Uterus (tissue), 3 donors: ENCODE measurements at regions not wholly inside any gene's neighbourhood (a gene's known extent, or its start where the extent isn't known, plus 50 kb on each side); places are given as distances from the start of the nearest gene placed in this dataset.

Experiments
- DNase-seq, 2 donors: peaks; one replicate each; pipeline ENCODE4 v3.0.0-alpha.2; 2019 to 2020
- H3K27ac ChIP-seq, 2 donors: fragments of 200-600 bp; sonication (generic); 1 replicate in 1 of 2; 2 replicates in 1 of 2; pipeline ENCODE4 v1.5.1; 2016 to 2018
- H3K27me3 ChIP-seq, 2 donors: fragments of 200-600 bp; sonication (generic); one replicate each; pipeline ENCODE4 v1.5.1; 2018 to 2019; ENCODE audit warnings: control low read depth in 1 of 2
- H3K36me3 ChIP-seq, 2 donors: fragments of 200-600 bp; sonication (generic); one replicate each; pipeline ENCODE4 v1.5.1; 2019; ENCODE audit warnings: control low read depth in 1 of 2
- H3K4me1 ChIP-seq, 2 donors: fragments of 200-600 bp; sonication (generic); one replicate each; pipeline ENCODE4 v1.5.1; 2018 to 2019; ENCODE audit warnings: control low read depth in 1 of 2
- H3K4me3 ChIP-seq, 2 donors: fragments of 200-600 bp; sonication (generic); 1 replicate in 1 of 2; 2 replicates in 1 of 2; pipeline ENCODE4 v1.5.1; 2018 to 2019; ENCODE audit warnings: mild to moderate bottlenecking in 1 of 2
- H3K9me3 ChIP-seq, 2 donors: fragments of 200-600 bp; sonication (generic); one replicate each; pipeline ENCODE4 v1.5.1; 2019; ENCODE audit warnings: control low read depth in 1 of 2
- POLR2A ChIP-seq, 2 donors: fragments of 450-650 bp; IDR thresholded peaks; one replicate each; pipeline ENCODE4 v1.6.1; 2016; ENCODE audit warnings: antibody characterized with exemption in 2 of 2, mild to moderate bottlenecking in 1 of 2, moderate library complexity in 1 of 2
- intact Hi-C: fragments of 100-400 bp; cut with DNase I; formaldehyde crosslinking; loops from one replicate; pipeline ENCODE4 v1.15.1; 2023; ENCODE audit warnings: low total_unique reads
- TF ChIP-seq, protein P1 (sequence below), 4 experiments: fragments of 200-600 bp in 2 of 4; fragments of 450-650 bp in 2 of 4; sonication (generic) in 2 of 4; IDR thresholded peaks; one replicate each; pipeline ENCODE4 v1.5.1; 2016 to 2019; ENCODE audit warnings: antibody characterized with exemption in 4 of 4, mild to moderate bottlenecking in 2 of 4, moderate library complexity in 1 of 4
- donor health status: DM: yes; HTN: yes; CAD: no.

DNA sequence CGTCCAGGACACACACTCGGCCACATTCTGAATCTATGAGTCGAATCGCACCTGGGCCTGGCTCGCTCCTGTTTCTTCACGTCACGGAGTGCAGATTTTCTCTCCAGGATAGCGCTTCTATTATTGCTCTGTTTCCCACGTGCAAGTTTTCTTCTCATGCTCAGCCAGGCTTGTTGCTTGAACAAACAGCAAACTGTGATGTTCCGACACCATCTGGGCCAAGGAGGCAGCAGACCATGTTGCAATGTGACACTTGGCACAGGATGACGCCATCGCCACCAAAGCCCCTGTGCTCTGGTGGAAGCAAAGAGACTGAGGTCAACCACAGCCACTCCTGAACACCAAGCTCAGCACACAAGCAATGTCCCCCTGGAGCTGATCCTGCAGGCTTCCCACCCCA is 507.1 kb upstream of the ADARB2 start:
- Histone ChIP-seq H3K36me3 (no peaks in the 10 kb centered on the region), H3K4me3 (no peak overlapping the region), H3K27ac (no peak overlapping the region), H3K4me1 (no peaks in the 10 kb centered on the region), H3K9me3 (no peaks in the 10 kb centered on the region), H3K27me3 (no peaks in the 10 kb centered on the region)
- no peak for TF ChIP-seq POLR2A (IDR thresholded peaks at IDR 0.05)
- TF ChIP-seq, protein P1, sequence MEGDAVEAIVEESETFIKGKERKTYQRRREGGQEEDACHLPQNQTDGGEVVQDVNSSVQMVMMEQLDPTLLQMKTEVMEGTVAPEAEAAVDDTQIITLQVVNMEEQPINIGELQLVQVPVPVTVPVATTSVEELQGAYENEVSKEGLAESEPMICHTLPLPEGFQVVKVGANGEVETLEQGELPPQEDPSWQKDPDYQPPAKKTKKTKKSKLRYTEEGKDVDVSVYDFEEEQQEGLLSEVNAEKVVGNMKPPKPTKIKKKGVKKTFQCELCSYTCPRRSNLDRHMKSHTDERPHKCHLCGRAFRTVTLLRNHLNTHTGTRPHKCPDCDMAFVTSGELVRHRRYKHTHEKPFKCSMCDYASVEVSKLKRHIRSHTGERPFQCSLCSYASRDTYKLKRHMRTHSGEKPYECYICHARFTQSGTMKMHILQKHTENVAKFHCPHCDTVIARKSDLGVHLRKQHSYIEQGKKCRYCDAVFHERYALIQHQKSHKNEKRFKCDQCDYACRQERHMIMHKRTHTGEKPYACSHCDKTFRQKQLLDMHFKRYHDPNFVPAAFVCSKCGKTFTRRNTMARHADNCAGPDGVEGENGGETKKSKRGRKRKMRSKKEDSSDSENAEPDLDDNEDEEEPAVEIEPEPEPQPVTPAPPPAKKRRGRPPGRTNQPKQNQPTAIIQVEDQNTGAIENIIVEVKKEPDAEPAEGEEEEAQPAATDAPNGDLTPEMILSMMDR (IDR thresholded peaks at IDR 0.05), result no peak
- no peak for DNase-seq
- intact Hi-C loops, result no loop called here

DNA sequence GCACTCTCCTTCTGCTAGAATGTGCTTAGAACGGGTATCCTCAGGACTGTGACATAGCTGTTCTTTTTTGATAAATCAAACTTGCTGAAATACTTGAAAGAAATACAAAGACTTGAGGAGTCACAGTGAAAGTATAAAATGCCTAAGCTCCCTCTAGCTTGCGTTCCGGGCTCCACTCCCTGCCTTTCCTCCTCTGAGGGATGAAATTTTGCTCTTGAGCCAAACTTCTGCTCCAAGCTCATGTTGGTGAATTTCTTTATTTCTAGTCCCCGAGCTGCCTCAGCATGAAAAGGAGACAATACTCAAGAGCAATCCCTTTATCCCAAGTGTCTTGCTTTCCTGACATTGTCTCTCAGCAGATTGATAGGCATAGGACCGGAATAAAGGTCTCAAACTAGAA is 499.6 kb upstream of the ADARB2 start:
- intact Hi-C loops, result no loop called here
- TF ChIP-seq, protein P1 (IDR thresholded peaks at IDR 0.05), result no peak
- TF ChIP-seq POLR2A (IDR thresholded peaks at IDR 0.05), result no peak
- H3K27me3 ChIP-seq, result no peaks in the 10 kb centered on the region

DNA sequence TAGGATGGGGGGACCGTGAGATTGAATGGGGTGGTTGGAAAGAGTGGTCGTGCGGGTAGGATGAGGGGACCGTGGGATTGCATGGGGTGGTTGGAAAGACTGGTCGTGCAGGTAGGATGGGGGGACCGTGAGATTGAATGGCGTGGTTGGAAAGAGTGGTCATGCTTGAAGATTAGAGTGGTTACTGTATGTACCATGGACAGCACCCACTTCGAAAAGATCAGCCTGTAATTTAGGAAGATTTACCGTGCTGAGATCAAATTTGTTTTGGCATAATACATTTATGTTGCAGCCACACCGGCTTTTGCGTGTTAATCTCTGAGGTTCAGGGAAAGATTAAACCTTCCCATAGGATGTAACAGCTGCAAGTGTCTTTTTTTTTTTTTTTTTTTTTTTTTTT is 495.2 kb upstream of the ADARB2 start:
- no peaks in the 10 kb centered on the region for H3K9me3 ChIP-seq
- TF ChIP-seq, protein P1 (IDR thresholded peaks at IDR 0.05), result no peak
- H3K4me1 ChIP-seq, result no peaks in the 10 kb centered on the region
- intact Hi-C loops, result no loop called here
- no peak overlapping the region for H3K27ac ChIP-seq
- H3K27me3 ChIP-seq, result no peaks in the 10 kb centered on the region
- H3K36me3 ChIP-seq, result no peaks in the 10 kb centered on the region
- no peak overlapping the region for H3K4me3 ChIP-seq
- DNase-seq, result no peak

More for the DNA sequence above, 499.6 kb upstream of the ADARB2 start:
- no peaks in the 10 kb centered on the region for H3K4me1 ChIP-seq
- DNase-seq, result no peak
- H3K4me3 ChIP-seq, result no peak overlapping the region
- no peaks in the 10 kb centered on the region for H3K9me3 ChIP-seq
- H3K36me3 ChIP-seq, result no peaks in the 10 kb centered on the region
- no peak overlapping the region for H3K27ac ChIP-seq

DNA sequence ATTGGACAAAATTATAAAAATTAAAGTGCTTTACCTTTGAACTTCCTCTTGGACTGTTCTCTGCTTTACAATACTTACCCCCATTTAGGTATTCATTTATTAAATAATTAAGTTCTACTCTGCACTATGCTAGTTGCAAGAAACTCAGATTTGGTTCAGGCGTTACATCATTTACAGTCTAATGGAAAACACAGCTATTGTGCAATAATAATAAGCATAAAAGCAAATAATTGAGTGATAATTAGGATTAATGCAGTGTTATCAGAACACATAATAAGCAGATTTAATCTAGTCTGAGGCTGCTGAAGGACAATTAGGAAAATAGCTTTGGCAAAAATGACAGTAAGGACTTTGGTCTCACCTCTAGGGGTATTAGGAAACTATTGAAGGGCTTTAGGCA is 493.2 kb upstream of the ADARB2 start:
- intact Hi-C loops, result no loop called here
- no peak for TF ChIP-seq POLR2A (IDR thresholded peaks at IDR 0.05)
- TF ChIP-seq, protein P1 (IDR thresholded peaks at IDR 0.05), result no peak
- H3K4me3 ChIP-seq, result no peak overlapping the region
- no peaks in the 10 kb centered on the region for H3K4me1 ChIP-seq
- no peak for DNase-seq
- no peak overlapping the region for H3K27ac ChIP-seq
- no peaks in the 10 kb centered on the region for H3K9me3 ChIP-seq
- no peaks in the 10 kb centered on the region for H3K27me3 ChIP-seq
- no peaks in the 10 kb centered on the region for H3K36me3 ChIP-seq

DNA sequence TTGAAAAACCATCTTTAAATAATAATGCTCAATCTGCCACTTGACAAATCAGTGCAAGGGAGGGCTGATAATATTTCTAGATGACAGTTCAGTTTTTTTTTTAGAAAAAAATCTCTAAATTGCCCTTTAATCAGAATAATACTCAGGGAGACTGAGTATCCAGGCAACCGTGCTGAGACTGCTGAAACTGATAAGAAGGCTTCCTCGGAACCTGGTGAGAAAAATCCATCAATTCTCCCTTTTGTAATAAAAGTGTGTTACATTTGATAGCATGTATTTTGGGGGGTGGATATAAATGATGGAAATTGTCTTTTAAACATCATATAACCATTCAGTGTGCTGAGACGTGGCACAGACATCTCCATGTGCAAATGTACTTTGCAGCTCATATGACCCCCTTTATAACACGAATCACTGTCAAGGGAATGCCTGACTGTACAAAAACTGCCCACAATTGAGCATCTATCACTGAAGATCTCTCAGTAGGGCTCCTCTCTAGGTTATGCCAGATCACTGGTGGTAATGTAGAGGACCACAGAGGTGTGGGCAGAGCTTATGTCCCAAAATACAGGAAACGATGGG is 491.1 kb upstream of the ADARB2 start:
- no peaks in the 10 kb centered on the region for H3K4me1 ChIP-seq
- no peak overlapping the region for H3K4me3 ChIP-seq
- intact Hi-C loops, result no loop called here
- H3K27me3 ChIP-seq, result no peaks in the 10 kb centered on the region
- DNase-seq, result no peak
- no peak for TF ChIP-seq POLR2A (IDR thresholded peaks at IDR 0.05)
- TF ChIP-seq, protein P1 (IDR thresholded peaks at IDR 0.05), result no peak
- no peaks in the 10 kb centered on the region for H3K36me3 ChIP-seq
- no peak overlapping the region for H3K27ac ChIP-seq
- no peaks in the 10 kb centered on the region for H3K9me3 ChIP-seq
